IMR-90 (cell line): ENCODE measurements at regions not wholly inside any gene's neighbourhood (a gene's known extent, or its start where the extent isn't known, plus 50 kb on each side); places are given as distances from the start of the nearest gene placed in this dataset.

Experiments
- CEBPB ChIP-seq: IDR thresholded peaks from 2 replicates; pipeline ENCODE4 v1.6.1; 2012; ENCODE audit warnings: low read depth, low read length, improper control_type of control experiment
- CTCF ChIP-seq: conservative IDR thresholded peaks from 2 replicates; pipeline ENCODE4 v1.5.1; 2012; ENCODE audit warnings: mild to moderate bottlenecking, low read depth, low read length, improper control_type of control experiment
- POLR2A ChIP-seq: IDR thresholded peaks from 2 replicates; pipeline ENCODE4 v1.6.1; 2012; ENCODE audit warnings: mild to moderate bottlenecking, low read depth, low read length
- RCOR1 ChIP-seq: IDR thresholded peaks from 2 replicates; pipeline ENCODE4 v1.6.1; 2012; ENCODE audit warnings: mild to moderate bottlenecking, low read length, improper control_type of control experiment; ENCODE audit not compliant: insufficient replicate concordance

GRCh38 chr21:23045955-23046354 lies 2047.7 kb downstream of the NCAM2 start:
- TF ChIP-seq CTCF (no peak), POLR2A (no peak), RCOR1 (no peak), CEBPB (peak; percentile 52; the same call in 1 of the 2 replicates)
